HUDEP-2 (cell line): ENCODE measurements at regions not wholly inside any gene's neighbourhood (a gene's known extent, or its start where the extent isn't known, plus 50 kb on each side); places are given as distances from the start of the nearest gene placed in this dataset.

Source experiments
- DNase-seq, 76 experiments: peaks; one replicate each; lab custom pipeline; 2025; ENCODE audit not compliant: unreplicated experiment in 76 of 76; lab: John Stamatoyannopoulos, UW

- no peak for DNase-seq
Measured at GRCh38 chr2:234665304-234665703, 168.4 kb upstream of the ARL4C start.

- no peak for DNase-seq
Measured at GRCh38 chr2:234661849-234662248, 165.0 kb upstream of the ARL4C start.

- DNase-seq: no peak
Measured at GRCh38 chr2:234661175-234661574, 164.3 kb upstream of the ARL4C start.

- DNase-seq: no peak
Measured at GRCh38 chr2:234655706-234656105, 158.8 kb upstream of the ARL4C start.

GRCh38 chr2:234650911-234651310 is 154.0 kb upstream of the ARL4C start:
- no peak for DNase-seq

GRCh38 chr2:234649951-234650350 is 153.1 kb upstream of the ARL4C start:
- DNase-seq: no peak

GRCh38 chr2:234643407-234643806 is 146.5 kb upstream of the ARL4C start:
- no peak for DNase-seq

GRCh38 chr2:234641086-234641485 is 144.2 kb upstream of the ARL4C start:
- no peak for DNase-seq

GRCh38 chr2:234640657-234641056 is 143.8 kb upstream of the ARL4C start:
- no peak for DNase-seq

- no peak for DNase-seq
Measured at GRCh38 chr2:234638966-234639365, 142.1 kb upstream of the ARL4C start.

GRCh38 chr2:234635284-234635683 is 138.4 kb upstream of the ARL4C start:
- DNase-seq: no peak

GRCh38 chr2:234633581-234634230 is 136.8 kb upstream of the ARL4C start:
- no peak for DNase-seq

GRCh38 chr2:234632527-234633391 is 135.9 kb upstream of the ARL4C start:
- DNase-seq: no peak

- DNase-seq: no peak
Measured at GRCh38 chr2:234631646-234632514, 135.0 kb upstream of the ARL4C start.

- no peak for DNase-seq
Measured at GRCh38 chr2:234630801-234631261, 133.9 kb upstream of the ARL4C start.

GRCh38 chr2:234629596-234629995 is 132.7 kb upstream of the ARL4C start:
- DNase-seq: no peak

GRCh38 chr2:234628953-234629352 is 132.1 kb upstream of the ARL4C start:
- no peak for DNase-seq

- no peak for DNase-seq
Measured at GRCh38 chr2:234627308-234627707, 130.4 kb upstream of the ARL4C start.

- DNase-seq: no peak
Measured at GRCh38 chr2:234626566-234627130, 129.8 kb upstream of the ARL4C start.

- DNase-seq: no peak
Measured at GRCh38 chr2:234625626-234626250, 128.9 kb upstream of the ARL4C start.
